ENCODE measurements at regions not wholly inside any gene's neighbourhood (a gene's known extent, or its start where the extent isn't known, plus 50 kb on each side); places are given as distances from the start of the nearest gene placed in this dataset.

GRCh38 chr5:75940418-75940817, 142.8 kb upstream of the SV2C start:
- Mint-ChIP-seq H3K36me3 (ENCODE audit: low read depth, unreplicated experiment) (no peaks in the 10 kb centered on the region), H3K9me3 (ENCODE audit: unreplicated experiment) (no peaks in the 10 kb centered on the region), H3K27ac (ENCODE audit: unreplicated experiment) (no peak overlapping the region), H3K27me3 (ENCODE audit: unreplicated experiment) (no peaks in the 10 kb centered on the region), H3K4me3 (ENCODE audit: unreplicated experiment) (no peak overlapping the region), H3K4me1 (ENCODE audit: unreplicated experiment) (no peaks in the 10 kb centered on the region)
- no peak for TF ChIP-seq CTCF (IDR thresholded peaks at IDR 0.05; ENCODE audit: unreplicated experiment)
- DNase-seq (ENCODE audit: low spot score) = no peak

GRCh38 chr5:75935572-75935971, 147.6 kb upstream of the SV2C start:
- H3K4me1 Mint-ChIP-seq (ENCODE audit: unreplicated experiment) = peaks cover 6% of the 10 kb centered on the region
- H3K36me3 Mint-ChIP-seq (ENCODE audit: low read depth, unreplicated experiment) = no peaks in the 10 kb centered on the region
- no peak overlapping the region for H3K4me3 Mint-ChIP-seq (ENCODE audit: unreplicated experiment)
- TF ChIP-seq CTCF (IDR thresholded peaks at IDR 0.05; ENCODE audit: unreplicated experiment) = no peak
- no peaks in the 10 kb centered on the region for H3K9me3 Mint-ChIP-seq (ENCODE audit: unreplicated experiment)
- H3K27me3 Mint-ChIP-seq (ENCODE audit: unreplicated experiment) = peaks cover 2% of the 10 kb centered on the region
- H3K27ac Mint-ChIP-seq (ENCODE audit: unreplicated experiment) = no peak overlapping the region
- DNase-seq (ENCODE audit: low spot score) = no peak

GRCh38 chr5:75933489-75933888, 149.7 kb upstream of the SV2C start:
- Mint-ChIP-seq H3K36me3 (ENCODE audit: low read depth, unreplicated experiment) (no peaks in the 10 kb centered on the region), H3K4me3 (ENCODE audit: unreplicated experiment) (no peak overlapping the region), H3K27ac (ENCODE audit: unreplicated experiment) (no peak overlapping the region), H3K9me3 (ENCODE audit: unreplicated experiment) (no peaks in the 10 kb centered on the region), H3K4me1 (ENCODE audit: unreplicated experiment) (peaks cover 8% of the 10 kb centered on the region), H3K27me3 (ENCODE audit: unreplicated experiment) (peaks cover 2% of the 10 kb centered on the region)
- no peak for TF ChIP-seq CTCF (IDR thresholded peaks at IDR 0.05; ENCODE audit: unreplicated experiment)
- DNase-seq (ENCODE audit: low spot score) = no peak

- no peaks in the 10 kb centered on the region for H3K9me3 Mint-ChIP-seq (ENCODE audit: unreplicated experiment)
- H3K27me3 Mint-ChIP-seq (ENCODE audit: unreplicated experiment) = peaks cover 2% of the 10 kb centered on the region
- H3K36me3 Mint-ChIP-seq (ENCODE audit: low read depth, unreplicated experiment) = no peaks in the 10 kb centered on the region
- H3K4me3 Mint-ChIP-seq (ENCODE audit: unreplicated experiment) = no peak overlapping the region
- H3K4me1 Mint-ChIP-seq (ENCODE audit: unreplicated experiment) = peaks cover 8% of the 10 kb centered on the region
- no peak overlapping the region for H3K27ac Mint-ChIP-seq (ENCODE audit: unreplicated experiment)
- no peak for DNase-seq (ENCODE audit: low spot score)
- no peak for TF ChIP-seq CTCF (IDR thresholded peaks at IDR 0.05; ENCODE audit: unreplicated experiment)
Observed at GRCh38 chr5:75931175-75931574, 152.0 kb upstream of the SV2C start.

GRCh38 chr5:75928992-75929391, 154.2 kb upstream of the SV2C start:
- TF ChIP-seq CTCF (IDR thresholded peaks at IDR 0.05; ENCODE audit: unreplicated experiment) = no peak
- Mint-ChIP-seq H3K4me3 (ENCODE audit: unreplicated experiment) (no peak overlapping the region), H3K4me1 (ENCODE audit: unreplicated experiment) (peaks cover 8% of the 10 kb centered on the region), H3K9me3 (ENCODE audit: unreplicated experiment) (no peaks in the 10 kb centered on the region), H3K27me3 (ENCODE audit: unreplicated experiment) (peaks cover 2% of the 10 kb centered on the region), H3K27ac (ENCODE audit: unreplicated experiment) (no peak overlapping the region), H3K36me3 (ENCODE audit: low read depth, unreplicated experiment) (no peaks in the 10 kb centered on the region)
- no peak for DNase-seq (ENCODE audit: low spot score)
